ENCODE measurements at regions not wholly inside any gene's neighbourhood (a gene's known extent, or its start where the extent isn't known, plus 50 kb on each side); places are given as distances from the start of the nearest gene placed in this dataset.

DNA sequence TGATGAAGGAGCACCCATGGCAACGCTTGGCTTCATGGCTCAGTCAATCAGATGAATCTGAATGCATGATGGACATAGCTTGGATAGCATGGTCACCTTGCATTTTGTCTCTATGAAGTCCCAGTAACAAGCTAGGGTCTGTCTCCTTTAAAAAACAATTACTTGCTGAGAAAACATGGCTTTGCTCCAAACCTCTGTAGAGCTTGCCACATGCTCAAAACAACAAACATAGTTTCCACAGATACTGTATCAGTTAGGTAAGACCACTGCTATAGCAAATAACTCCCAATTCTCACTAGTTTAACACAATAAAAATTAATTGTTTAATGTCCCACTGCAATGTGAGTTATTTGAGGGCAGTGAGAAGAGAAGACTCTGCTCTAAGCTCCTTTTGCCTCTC, 401.0 kb downstream of the IRS1 start:
- Histone ChIP-seq H3K4me3 (replicated peaks; ENCODE audit: insufficient read depth, low read length) (no peak overlapping the region), H3K27me3 (ENCODE audit: insufficient read depth, poor library complexity, severe bottlenecking) (no peaks in the 10 kb centered on the region), H3K27ac (replicated peaks) (no peak overlapping the region)
- TF ChIP-seq, protein P1, sequence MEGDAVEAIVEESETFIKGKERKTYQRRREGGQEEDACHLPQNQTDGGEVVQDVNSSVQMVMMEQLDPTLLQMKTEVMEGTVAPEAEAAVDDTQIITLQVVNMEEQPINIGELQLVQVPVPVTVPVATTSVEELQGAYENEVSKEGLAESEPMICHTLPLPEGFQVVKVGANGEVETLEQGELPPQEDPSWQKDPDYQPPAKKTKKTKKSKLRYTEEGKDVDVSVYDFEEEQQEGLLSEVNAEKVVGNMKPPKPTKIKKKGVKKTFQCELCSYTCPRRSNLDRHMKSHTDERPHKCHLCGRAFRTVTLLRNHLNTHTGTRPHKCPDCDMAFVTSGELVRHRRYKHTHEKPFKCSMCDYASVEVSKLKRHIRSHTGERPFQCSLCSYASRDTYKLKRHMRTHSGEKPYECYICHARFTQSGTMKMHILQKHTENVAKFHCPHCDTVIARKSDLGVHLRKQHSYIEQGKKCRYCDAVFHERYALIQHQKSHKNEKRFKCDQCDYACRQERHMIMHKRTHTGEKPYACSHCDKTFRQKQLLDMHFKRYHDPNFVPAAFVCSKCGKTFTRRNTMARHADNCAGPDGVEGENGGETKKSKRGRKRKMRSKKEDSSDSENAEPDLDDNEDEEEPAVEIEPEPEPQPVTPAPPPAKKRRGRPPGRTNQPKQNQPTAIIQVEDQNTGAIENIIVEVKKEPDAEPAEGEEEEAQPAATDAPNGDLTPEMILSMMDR (IDR thresholded peaks at IDR 0.05; ENCODE audit: insufficient read depth, low read length) = no peak
- no peak for TF ChIP-seq SPI1 (IDR thresholded peaks at IDR 0.05; ENCODE audit: borderline replicate concordance, low read depth)
- TF ChIP-seq GABPA (IDR thresholded peaks at IDR 0.05; ENCODE audit: low read depth) = no peak
- TF ChIP-seq, protein P2, sequence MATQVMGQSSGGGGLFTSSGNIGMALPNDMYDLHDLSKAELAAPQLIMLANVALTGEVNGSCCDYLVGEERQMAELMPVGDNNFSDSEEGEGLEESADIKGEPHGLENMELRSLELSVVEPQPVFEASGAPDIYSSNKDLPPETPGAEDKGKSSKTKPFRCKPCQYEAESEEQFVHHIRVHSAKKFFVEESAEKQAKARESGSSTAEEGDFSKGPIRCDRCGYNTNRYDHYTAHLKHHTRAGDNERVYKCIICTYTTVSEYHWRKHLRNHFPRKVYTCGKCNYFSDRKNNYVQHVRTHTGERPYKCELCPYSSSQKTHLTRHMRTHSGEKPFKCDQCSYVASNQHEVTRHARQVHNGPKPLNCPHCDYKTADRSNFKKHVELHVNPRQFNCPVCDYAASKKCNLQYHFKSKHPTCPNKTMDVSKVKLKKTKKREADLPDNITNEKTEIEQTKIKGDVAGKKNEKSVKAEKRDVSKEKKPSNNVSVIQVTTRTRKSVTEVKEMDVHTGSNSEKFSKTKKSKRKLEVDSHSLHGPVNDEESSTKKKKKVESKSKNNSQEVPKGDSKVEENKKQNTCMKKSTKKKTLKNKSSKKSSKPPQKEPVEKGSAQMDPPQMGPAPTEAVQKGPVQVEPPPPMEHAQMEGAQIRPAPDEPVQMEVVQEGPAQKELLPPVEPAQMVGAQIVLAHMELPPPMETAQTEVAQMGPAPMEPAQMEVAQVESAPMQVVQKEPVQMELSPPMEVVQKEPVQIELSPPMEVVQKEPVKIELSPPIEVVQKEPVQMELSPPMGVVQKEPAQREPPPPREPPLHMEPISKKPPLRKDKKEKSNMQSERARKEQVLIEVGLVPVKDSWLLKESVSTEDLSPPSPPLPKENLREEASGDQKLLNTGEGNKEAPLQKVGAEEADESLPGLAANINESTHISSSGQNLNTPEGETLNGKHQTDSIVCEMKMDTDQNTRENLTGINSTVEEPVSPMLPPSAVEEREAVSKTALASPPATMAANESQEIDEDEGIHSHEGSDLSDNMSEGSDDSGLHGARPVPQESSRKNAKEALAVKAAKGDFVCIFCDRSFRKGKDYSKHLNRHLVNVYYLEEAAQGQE (IDR thresholded peaks at IDR 0.05; ENCODE audit: insufficient replicate concordance, low read depth) = no peak
- no peak for TF ChIP-seq POLR2AphosphoS5 (IDR thresholded peaks at IDR 0.05; ENCODE audit: low read depth)
- no peak for DNase-seq (ENCODE audit: low read depth in 1 of 2, low spot score in 1 of 2)

DNA sequence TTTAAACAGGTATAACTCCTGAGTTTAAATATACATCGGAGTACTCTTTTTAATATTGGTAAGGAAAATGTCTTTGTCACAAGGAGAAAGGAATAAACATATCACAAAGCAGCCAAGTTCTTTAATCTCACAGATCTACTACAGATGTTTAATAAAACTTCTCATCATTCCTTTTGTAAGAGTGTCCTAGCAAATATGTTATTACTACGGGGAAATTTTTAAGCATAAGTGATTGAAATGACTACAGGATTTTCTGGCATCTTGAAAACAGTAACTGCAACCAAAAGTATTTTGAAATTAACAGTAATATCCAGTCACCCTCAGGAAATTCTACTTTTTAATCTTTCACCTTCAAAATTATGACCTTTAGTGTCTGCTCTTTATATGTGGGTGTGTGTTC, 403.1 kb downstream of the IRS1 start:
- Histone ChIP-seq H3K27ac (replicated peaks) (no peak overlapping the region), H3K4me3 (replicated peaks; ENCODE audit: insufficient read depth, low read length) (no peak overlapping the region), H3K27me3 (ENCODE audit: insufficient read depth, poor library complexity, severe bottlenecking) (no peaks in the 10 kb centered on the region)
- no peak for DNase-seq (ENCODE audit: low read depth in 1 of 2, low spot score in 1 of 2)
- TF ChIP-seq, protein P1 (IDR thresholded peaks at IDR 0.05; ENCODE audit: insufficient read depth, low read length) = no peak
- TF ChIP-seq POLR2AphosphoS5 (IDR thresholded peaks at IDR 0.05; ENCODE audit: low read depth) (no peak), GABPA (IDR thresholded peaks at IDR 0.05; ENCODE audit: low read depth) (no peak), SPI1 (IDR thresholded peaks at IDR 0.05; ENCODE audit: borderline replicate concordance, low read depth) (no peak)
- TF ChIP-seq, protein P2 (IDR thresholded peaks at IDR 0.05; ENCODE audit: insufficient replicate concordance, low read depth) = no peak

DNA sequence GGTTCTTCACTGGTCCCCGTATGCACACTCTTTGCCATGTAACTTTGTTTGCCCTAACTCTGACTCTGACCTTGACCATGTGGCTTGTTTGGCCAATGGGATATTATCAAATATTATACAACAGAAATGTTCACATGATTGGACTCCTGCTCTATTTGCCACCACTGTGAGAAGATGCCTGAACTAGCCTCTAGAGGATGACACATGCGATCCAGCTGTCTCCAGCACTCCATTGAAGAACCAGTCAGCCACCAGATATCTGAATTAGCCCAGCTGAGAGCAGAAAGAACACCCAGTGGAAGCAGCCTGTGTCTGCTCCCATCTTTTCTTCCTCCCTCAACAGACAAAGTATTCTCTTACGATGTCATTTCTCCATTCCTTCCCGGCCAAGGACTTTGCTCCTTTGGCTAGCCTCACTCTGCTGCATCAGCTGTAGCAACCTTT, 412.1 kb downstream of the IRS1 start:
- Histone ChIP-seq H3K27ac (replicated peaks) (no peak overlapping the region), H3K4me3 (replicated peaks; ENCODE audit: insufficient read depth, low read length) (no peak overlapping the region), H3K27me3 (ENCODE audit: insufficient read depth, poor library complexity, severe bottlenecking) (no peaks in the 10 kb centered on the region)
- TF ChIP-seq, protein P1 (IDR thresholded peaks at IDR 0.05; ENCODE audit: insufficient read depth, low read length) = no peak
- TF ChIP-seq, protein P2 (IDR thresholded peaks at IDR 0.05; ENCODE audit: insufficient replicate concordance, low read depth) = no peak
- no peak for TF ChIP-seq GABPA (IDR thresholded peaks at IDR 0.05; ENCODE audit: low read depth)
- TF ChIP-seq SPI1 (IDR thresholded peaks at IDR 0.05; ENCODE audit: borderline replicate concordance, low read depth) = no peak
- no peak for TF ChIP-seq POLR2AphosphoS5 (IDR thresholded peaks at IDR 0.05; ENCODE audit: low read depth)
- DNase-seq (ENCODE audit: low read depth in 1 of 2, low spot score in 1 of 2) = no peak
